ENCODE measurements at regions not wholly inside any gene's neighbourhood (a gene's known extent, or its start where the extent isn't known, plus 50 kb on each side); places are given as distances from the start of the nearest gene placed in this dataset.

- Histone ChIP-seq H3K4me1 (no peaks in the 10 kb centered on the region), H3K9me3 (peaks cover 0 to 12% (median 0%) of the 10 kb centered on the region in 11 donors), H3K4me3 (no peak overlapping the region), H3K27me3 (peaks cover 0 to 3% (median 0%) of the 10 kb centered on the region in 7 donors), H3K27ac (no peak overlapping the region), H3K36me3 (no peaks in the 10 kb centered on the region)
- ATAC-seq (no peak), DNase-seq (no peak)
- intact Hi-C loops (cut with DNase I), result no loop called here
- TF ChIP-seq, protein P1, sequence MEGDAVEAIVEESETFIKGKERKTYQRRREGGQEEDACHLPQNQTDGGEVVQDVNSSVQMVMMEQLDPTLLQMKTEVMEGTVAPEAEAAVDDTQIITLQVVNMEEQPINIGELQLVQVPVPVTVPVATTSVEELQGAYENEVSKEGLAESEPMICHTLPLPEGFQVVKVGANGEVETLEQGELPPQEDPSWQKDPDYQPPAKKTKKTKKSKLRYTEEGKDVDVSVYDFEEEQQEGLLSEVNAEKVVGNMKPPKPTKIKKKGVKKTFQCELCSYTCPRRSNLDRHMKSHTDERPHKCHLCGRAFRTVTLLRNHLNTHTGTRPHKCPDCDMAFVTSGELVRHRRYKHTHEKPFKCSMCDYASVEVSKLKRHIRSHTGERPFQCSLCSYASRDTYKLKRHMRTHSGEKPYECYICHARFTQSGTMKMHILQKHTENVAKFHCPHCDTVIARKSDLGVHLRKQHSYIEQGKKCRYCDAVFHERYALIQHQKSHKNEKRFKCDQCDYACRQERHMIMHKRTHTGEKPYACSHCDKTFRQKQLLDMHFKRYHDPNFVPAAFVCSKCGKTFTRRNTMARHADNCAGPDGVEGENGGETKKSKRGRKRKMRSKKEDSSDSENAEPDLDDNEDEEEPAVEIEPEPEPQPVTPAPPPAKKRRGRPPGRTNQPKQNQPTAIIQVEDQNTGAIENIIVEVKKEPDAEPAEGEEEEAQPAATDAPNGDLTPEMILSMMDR (IDR thresholded peaks at IDR 0.05), result no peak
- 86 to 93% methylated on average over 4 of the region's 4 CpGs for WGBS, 2 donors
These were observed 981.2 kb downstream of the SQOR start for GRCh38 chr15:46616033-46616432.

DNA sequence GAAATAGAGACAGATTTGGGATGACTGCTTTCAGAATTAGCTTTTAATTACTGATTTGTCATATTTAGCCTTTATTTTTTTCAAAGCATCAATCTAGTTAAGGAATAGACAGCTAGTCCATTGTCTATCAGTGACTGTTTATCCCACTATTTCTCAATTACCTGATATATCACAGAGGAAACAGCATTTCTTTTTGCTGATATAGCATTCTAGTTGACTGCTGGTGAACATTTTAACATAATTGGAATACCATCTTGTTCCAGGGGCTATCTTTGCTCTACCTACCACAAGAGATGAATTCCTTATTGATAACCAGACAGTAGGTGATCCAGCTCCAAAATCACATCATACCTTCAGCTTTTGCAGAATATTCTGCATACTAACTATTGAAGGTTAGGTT is 982.7 kb downstream of the SQOR start:
- no peaks in the 10 kb centered on the region for H3K36me3 ChIP-seq
- H3K4me1 ChIP-seq, result no peaks in the 10 kb centered on the region
- H3K27me3 ChIP-seq, result no peaks in the 10 kb centered on the region
- TF ChIP-seq, protein P1 (IDR thresholded peaks at IDR 0.05), result no peak
- DNase-seq (no peak), ATAC-seq (no peak)
- H3K4me3 ChIP-seq, result no peak overlapping the region
- intact Hi-C loops (cut with DNase I), result no loop called here
- no peak overlapping the region for H3K27ac ChIP-seq
- peaks cover 0 to 12% (median 0%) of the 10 kb centered on the region in 11 donors for H3K9me3 ChIP-seq

DNA sequence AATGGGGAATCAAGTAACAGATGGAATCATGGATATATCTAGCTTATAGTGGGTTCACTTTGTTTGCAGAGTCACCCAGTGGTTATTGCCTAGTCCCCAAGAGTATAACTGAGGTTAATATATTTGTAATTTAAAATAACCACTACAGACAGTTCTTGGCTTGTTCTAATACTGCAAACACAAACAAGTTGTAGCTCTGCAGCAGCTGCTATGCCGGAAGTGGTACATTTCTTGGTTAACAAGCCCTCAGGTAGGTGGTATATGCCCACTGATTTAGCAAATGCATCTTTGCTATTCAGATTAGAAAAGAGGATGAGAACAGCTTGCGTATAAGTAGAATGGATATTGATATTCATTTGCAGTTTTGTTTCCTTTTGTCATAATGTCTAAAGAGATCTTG is 984.2 kb downstream of the SQOR start:
- no peaks in the 10 kb centered on the region for H3K36me3 ChIP-seq

DNA sequence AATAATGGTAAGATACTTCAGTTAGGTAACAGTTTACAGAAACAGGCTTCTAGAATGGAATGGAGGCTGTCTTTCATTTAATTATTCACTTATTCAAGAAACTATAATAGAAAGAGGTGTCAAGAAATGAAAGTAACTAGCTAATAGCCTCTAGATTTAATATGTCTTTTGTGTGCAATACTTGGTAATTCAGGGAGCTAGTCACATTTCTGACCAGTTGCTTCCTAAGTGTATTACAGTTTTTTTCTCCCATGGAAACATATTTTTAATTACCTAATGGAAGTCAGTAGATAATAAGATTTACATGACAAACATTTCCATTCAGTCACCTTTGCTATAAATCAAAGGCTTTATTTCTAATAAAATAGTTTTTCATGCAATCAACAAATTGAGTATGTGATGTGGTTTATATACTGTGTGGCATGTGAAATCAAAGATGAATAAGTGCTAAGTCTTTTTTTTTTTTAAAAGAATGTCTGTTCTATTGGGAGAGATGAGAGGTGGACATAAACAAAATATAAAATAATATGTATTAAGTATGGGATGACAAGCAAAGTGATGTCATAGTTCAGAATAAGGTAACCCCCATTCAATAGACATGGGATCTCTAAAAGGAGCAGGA is 985.7 kb downstream of the SQOR start:
- TF ChIP-seq, protein P1 (IDR thresholded peaks at IDR 0.05), result no peak
- Histone ChIP-seq H3K4me3 (no peak overlapping the region), H3K27me3 (no peaks in the 10 kb centered on the region), H3K4me1 (no peaks in the 10 kb centered on the region), H3K27ac (no peak overlapping the region), H3K36me3 (no peaks in the 10 kb centered on the region), H3K9me3 (peaks cover 0 to 22% (median 3%) of the 10 kb centered on the region in 11 donors)
- intact Hi-C loops (cut with DNase I), result no loop called here
- DNase-seq (no peak), ATAC-seq (no peak)

More for the DNA sequence above, 984.2 kb downstream of the SQOR start:
- DNase-seq, result no peak
- H3K27ac ChIP-seq, result no peak overlapping the region
- 66 to 89% methylated on average over 2 of the region's 2 CpGs for WGBS, 2 donors
- no peaks in the 10 kb centered on the region for H3K4me1 ChIP-seq
- TF ChIP-seq, protein P1 (IDR thresholded peaks at IDR 0.05), result no peak
- ATAC-seq, result no peak
- intact Hi-C loops (cut with DNase I), result no loop called here
- peaks cover 0 to 14% (median 0%) of the 10 kb centered on the region in 11 donors for H3K9me3 ChIP-seq
- H3K27me3 ChIP-seq, result no peaks in the 10 kb centered on the region
- H3K4me3 ChIP-seq, result no peak overlapping the region

Measured in heart right ventricle (tissue), 16 donors.